PC-3 (cell line): ENCODE measurements at regions not wholly inside any gene's neighbourhood (a gene's known extent, or its start where the extent isn't known, plus 50 kb on each side); places are given as distances from the start of the nearest gene placed in this dataset.

Source experiments
- ATAC-seq: fragments of 200-7000 bp; cut with Tn5 transposase; 2 replicates; pipeline ENCODE4 v1.9.1; 2020; ENCODE audit warnings: mild to moderate bottlenecking, moderate library complexity
- BruUV-seq: library from RNA; stranded (reverse); fragments of 400-500 nt; replicated peaks from 2 replicates; lab custom pipeline; 2021; lab: Mats Ljungman, UMichigan
- CTCF ChIA-PET: fragments of 300-600 bp; sonication (Branson Sonifier 250); formaldehyde crosslinking; loops from one replicate; lab custom pipeline; 2022; ENCODE audit warnings: antibody characterized with exemption; lab: Charles Lee
- POLR2A ChIA-PET: fragments of 300-600 bp; sonication (Branson Sonifier 250); formaldehyde crosslinking; loops from one replicate; lab custom pipeline; 2022; ENCODE audit warnings: antibody characterized with exemption; ENCODE audit not compliant: unreplicated experiment; lab: Charles Lee
- DNase-seq: peaks from one replicate; pipeline ENCODE4 v3.0.0-alpha.2; 2015
- H2AFZ ChIP-seq: fragments of 300-600 bp; sonication (generic); 2 replicates; pipeline ENCODE4 v1.6.0; 2016; ENCODE audit warnings: antibody characterized with exemption, low read length
- H3F3A ChIP-seq: fragments of 300-600 bp; sonication (generic); one replicate; pipeline ENCODE4 v1.6.0; 2017; ENCODE audit warnings: antibody characterized with exemption, low read length, control low read depth, mild to moderate bottlenecking; ENCODE audit not compliant: unreplicated experiment
- H3K27ac ChIP-seq: fragments of 300-600 bp; sonication (generic); 2 replicates; pipeline ENCODE4 v1.5.1; 2016; ENCODE audit warnings: mild to moderate bottlenecking, low read length
- H3K27me3 ChIP-seq: fragments of 300-600 bp; sonication (generic); 2 replicates; pipeline ENCODE4 v1.6.1; 2016; ENCODE audit warnings: low read length, mixed read lengths
- H3K36me3 ChIP-seq: fragments of 300-600 bp; sonication (generic); 2 replicates; pipeline ENCODE4 v1.6.1; 2016; ENCODE audit warnings: low read depth, mixed run types, low read length, mixed read lengths
- H3K4me1 ChIP-seq: fragments of 300-600 bp; sonication (generic); 2 replicates; pipeline ENCODE4 v1.5.1; 2016; ENCODE audit warnings: low read length; ENCODE audit not compliant: insufficient read depth
- H3K4me2 ChIP-seq: fragments of 300-600 bp; sonication (generic); 2 replicates; pipeline ENCODE4 v1.6.0; 2016; ENCODE audit warnings: low read length
- H3K4me3 ChIP-seq: fragments of 300-600 bp; sonication (generic); 2 replicates; pipeline ENCODE4 v1.5.1; 2016; ENCODE audit warnings: mild to moderate bottlenecking, low read length, mixed read lengths
- H3K79me2 ChIP-seq: fragments of 300-600 bp; sonication (generic); 2 replicates; pipeline ENCODE4 v1.6.1; 2017; ENCODE audit warnings: low read length, mixed read lengths
- H3K9ac ChIP-seq: fragments of 300-600 bp; sonication (generic); 2 replicates; pipeline ENCODE4 v1.6.0; 2016; ENCODE audit warnings: mild to moderate bottlenecking, low read length
- H3K9me2 ChIP-seq: fragments of 300-600 bp; sonication (generic); replicated peaks from 2 replicates; pipeline ENCODE4 v1.6.1; 2016; ENCODE audit warnings: mixed run types, low read length, mixed read lengths
- H3K9me3 ChIP-seq: fragments of 300-600 bp; sonication (generic); 2 replicates; pipeline ENCODE4 v1.6.1; 2016; ENCODE audit warnings: low read length, mixed read lengths
- H4K20me1 ChIP-seq: fragments of 300-600 bp; sonication (generic); 2 replicates; pipeline ENCODE4 v1.6.1; 2016; ENCODE audit warnings: low read length, mixed read lengths
- CTCF ChIP-seq: fragments of 300-600 bp; sonication (generic); conservative IDR thresholded peaks from 2 replicates; pipeline ENCODE4 v1.5.1; 2017; ENCODE audit warnings: antibody characterized with exemption, low read depth, mild to moderate bottlenecking, low read length
- EZH2 ChIP-seq: fragments of 300-600 bp; sonication (generic); IDR thresholded peaks from one replicate; pipeline ENCODE4 v1.6.1; 2017; ENCODE audit warnings: antibody characterized with exemption, mild to moderate bottlenecking, low read length; ENCODE audit not compliant: unreplicated experiment
- EZH2phosphoT487 ChIP-seq: fragments of 300-600 bp; sonication (generic); IDR thresholded peaks from 2 replicates; pipeline ENCODE4 v1.6.1; 2018; ENCODE audit warnings: mild to moderate bottlenecking, antibody characterized with exemption, low read length, borderline replicate concordance
- intact Hi-C: fragments of 100-400 bp; cut with micrococcal nuclease; formaldehyde crosslinking; loops from 2 replicates; pipeline ENCODE4 v1.9.0; 2023

GRCh38 chr1:242827538-242827937 is 303.0 kb upstream of the PLD5 start:
- Histone ChIP-seq H3K4me2 (no peak overlapping the region), H2AFZ (no peak overlapping the region), H3K4me3 (no peak overlapping the region), H4K20me1 (no peaks in the 10 kb centered on the region), H3K36me3 (no peaks in the 10 kb centered on the region), H3F3A (no peaks in the 10 kb centered on the region), H3K9me2 (no peaks in the 10 kb centered on the region), H3K27ac (no peak overlapping the region), H3K27me3 (peaks cover 54% of the 10 kb centered on the region), H3K79me2 (no peaks in the 10 kb centered on the region), H3K9me3 (no peaks in the 10 kb centered on the region), H3K9ac (no peak overlapping the region), H3K4me1 (no peaks in the 10 kb centered on the region)
- DNase-seq (no peak), ATAC-seq (no peak)
- POLR2A ChIA-PET: no interaction called here
- CTCF ChIA-PET: interaction anchor here (0.7 kb wide), 1 partner anchor 459 kb away, joined by 3 read pairs; no protein-coding TSS in a partner anchor
- intact Hi-C loops: no loop called here
- no TSS peak for BruUV-seq
- TF ChIP-seq EZH2phosphoT487 (no peak), EZH2 (no peak), CTCF (no peak)

GRCh38 chr1:242826701-242827336 is 302.3 kb upstream of the PLD5 start:
- H2AFZ ChIP-seq: no peak overlapping the region
- BruUV-seq: no TSS peak
- H4K20me1 ChIP-seq: no peaks in the 10 kb centered on the region
- H3K36me3 ChIP-seq: no peaks in the 10 kb centered on the region
- intact Hi-C loops: no loop called here
- H3K9ac ChIP-seq: no peak overlapping the region
- H3K27ac ChIP-seq: no peak overlapping the region
- ATAC-seq (no peak), DNase-seq (no peak)
- H3K79me2 ChIP-seq: no peaks in the 10 kb centered on the region
- POLR2A ChIA-PET: no interaction called here
- no peaks in the 10 kb centered on the region for H3K9me3 ChIP-seq
- CTCF ChIA-PET: interaction anchor here (0.7 kb wide), 1 partner anchor 459 kb away, joined by 3 read pairs; no protein-coding TSS in a partner anchor
- TF ChIP-seq CTCF (no peak), EZH2phosphoT487 (no peak), EZH2 (no peak)
- no peaks in the 10 kb centered on the region for H3F3A ChIP-seq
- H3K9me2 ChIP-seq: no peaks in the 10 kb centered on the region
- no peaks in the 10 kb centered on the region for H3K4me1 ChIP-seq
- H3K27me3 ChIP-seq: peaks cover 57% of the 10 kb centered on the region
- H3K4me2 ChIP-seq: no peak overlapping the region
- H3K4me3 ChIP-seq: no peak overlapping the region

GRCh38 chr1:242824435-242824834 is 299.9 kb upstream of the PLD5 start:
- H3K27ac ChIP-seq: no peak overlapping the region
- POLR2A ChIA-PET: no interaction called here

More at GRCh38 chr1:242824435-242824834, 299.9 kb upstream of the PLD5 start:
- H4K20me1 ChIP-seq: no peaks in the 10 kb centered on the region
- CTCF ChIA-PET: no interaction called here
- peaks cover 49% of the 10 kb centered on the region for H3K27me3 ChIP-seq
- no peak for ATAC-seq
- no TSS peak for BruUV-seq
- H3F3A ChIP-seq: no peaks in the 10 kb centered on the region
- no peaks in the 10 kb centered on the region for H3K79me2 ChIP-seq
- no peak for TF ChIP-seq EZH2phosphoT487
- TF ChIP-seq CTCF: no peak
- no peak for TF ChIP-seq EZH2
- no peak overlapping the region for H3K4me2 ChIP-seq
- H3K4me1 ChIP-seq: no peaks in the 10 kb centered on the region
- no peaks in the 10 kb centered on the region for H3K9me3 ChIP-seq
- no peaks in the 10 kb centered on the region for H3K36me3 ChIP-seq
- H2AFZ ChIP-seq: no peak overlapping the region
- intact Hi-C loops: no loop called here
- DNase-seq: peak; percentile 60
- H3K9me2 ChIP-seq: no peaks in the 10 kb centered on the region
- no peak overlapping the region for H3K4me3 ChIP-seq
- H3K9ac ChIP-seq: no peak overlapping the region
